Muscle of arm (tissue), 1 donor: ENCODE measurements at regions not wholly inside any gene's neighbourhood (a gene's known extent, or its start where the extent isn't known, plus 50 kb on each side); places are given as distances from the start of the nearest gene placed in this dataset.
A peak's percentile ranks its signal among the peaks of the same experiment; 100 is the strongest.

ENCODE experiments used
- DNase-seq: peaks from one replicate; pipeline ENCODE4 v3.0.0-alpha.2; 2013

- DNase-seq: no peak
These were observed 451.6 kb upstream of the SALL3 start for GRCh38 chr18:78527984-78528383.

GRCh38 chr18:78528411-78529258 is 451.0 kb upstream of the SALL3 start:
- DNase-seq: no peak

DNA sequence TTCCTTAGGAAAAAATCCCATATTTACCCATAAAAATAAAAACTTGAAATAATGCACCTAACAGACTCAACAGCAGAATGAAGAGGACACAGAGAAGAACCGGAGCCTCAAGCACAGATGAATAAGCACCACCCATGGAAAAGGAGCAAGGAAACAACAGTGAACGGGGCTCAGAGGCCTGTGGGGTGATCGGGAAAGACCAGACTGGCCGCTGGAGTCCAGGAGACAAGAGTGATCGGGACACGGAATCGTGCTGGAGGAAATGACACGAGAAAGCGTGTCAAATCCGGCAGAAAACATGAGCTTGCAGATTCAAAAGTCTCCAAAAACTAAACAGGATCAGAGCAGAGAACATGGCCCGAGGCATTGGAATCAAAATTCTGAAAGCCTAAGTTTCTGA is 448.0 kb upstream of the SALL3 start:
- no peak for DNase-seq

DNA sequence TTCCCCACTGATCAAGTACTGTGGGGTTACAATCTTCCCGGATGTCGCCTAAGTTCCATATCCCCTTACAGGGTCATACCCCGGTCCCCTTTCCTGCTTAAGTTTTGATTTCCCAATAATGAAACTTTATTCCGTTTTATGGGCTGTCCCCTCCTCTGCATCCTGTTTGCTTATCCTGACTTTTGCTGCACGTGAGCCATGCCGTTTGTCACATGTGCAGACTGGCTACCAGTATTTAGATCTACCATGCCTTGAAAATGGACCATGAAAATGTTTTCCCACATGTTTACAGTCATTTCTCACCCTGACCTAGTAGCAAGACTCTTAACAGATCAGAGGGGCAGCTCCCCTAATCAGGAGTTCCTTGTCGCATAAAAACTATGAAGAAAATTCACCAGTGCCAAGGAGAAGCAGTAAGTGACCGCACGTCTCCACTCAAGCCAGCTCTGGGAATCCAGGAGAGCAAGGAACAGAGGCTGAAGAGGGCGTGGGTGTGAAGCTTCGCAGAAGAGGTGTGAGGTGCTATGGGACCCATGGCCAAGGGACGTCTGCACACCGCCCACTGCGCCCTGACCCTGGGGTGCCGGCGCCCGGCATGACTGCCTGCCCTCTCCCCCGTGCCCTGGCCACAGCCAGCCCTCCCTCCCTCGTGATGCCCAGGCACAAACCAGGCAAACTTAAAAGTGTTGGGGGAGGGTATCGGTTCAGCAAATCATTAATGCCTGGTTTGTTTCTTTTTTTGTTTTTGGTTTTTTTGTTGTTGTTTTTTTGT is 440.8 kb upstream of the SALL3 start:
- DNase-seq: no peak

DNA sequence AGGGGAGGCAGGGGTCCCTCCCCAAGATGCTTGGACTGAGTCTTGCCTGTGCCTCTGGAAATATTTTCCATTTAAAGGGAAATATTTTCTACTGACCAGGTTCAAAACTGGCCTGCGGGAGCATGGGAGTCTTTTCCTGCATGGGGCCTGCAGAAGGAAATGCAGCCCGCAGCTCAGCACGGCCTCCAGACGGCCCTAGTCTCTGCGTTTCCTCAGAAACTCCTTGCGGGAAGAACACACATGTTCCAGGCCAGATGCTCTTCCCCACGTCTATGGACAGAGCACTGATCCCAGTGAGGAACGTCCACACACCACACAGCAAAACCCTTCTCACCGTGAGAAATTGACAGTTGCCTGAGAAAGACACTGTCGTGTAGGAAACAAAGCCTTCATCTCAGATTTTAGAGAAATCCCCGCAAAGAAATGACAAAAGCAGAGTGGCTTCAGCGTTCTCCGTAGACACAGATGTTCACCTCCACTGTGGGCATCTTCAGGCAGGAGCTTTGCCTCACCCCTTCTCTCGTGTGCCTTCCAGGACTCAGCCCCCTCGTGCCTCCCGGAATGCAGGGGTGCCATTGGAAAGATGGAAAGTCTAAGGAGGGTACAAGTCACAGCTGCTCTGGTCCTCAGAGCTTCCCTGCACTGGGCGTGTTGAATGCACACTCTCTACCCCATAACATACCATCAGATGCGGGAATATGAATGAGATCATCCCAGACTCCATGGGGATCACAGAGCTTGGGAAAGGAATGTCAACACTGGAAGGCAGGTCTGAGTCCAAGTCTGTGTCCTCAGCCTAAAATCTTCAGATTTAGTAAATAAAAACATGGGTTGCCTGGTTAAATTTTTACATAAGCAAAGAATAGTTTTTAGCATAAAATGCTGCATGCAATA is 438.7 kb upstream of the SALL3 start:
- DNase-seq: peak; percentile 34

- peak; percentile 25 for DNase-seq
These were observed 437.4 kb upstream of the SALL3 start for GRCh38 chr18:78542204-78542603.

- DNase-seq: no peak
These were observed 436.4 kb upstream of the SALL3 start for GRCh38 chr18:78543201-78543725.

DNA sequence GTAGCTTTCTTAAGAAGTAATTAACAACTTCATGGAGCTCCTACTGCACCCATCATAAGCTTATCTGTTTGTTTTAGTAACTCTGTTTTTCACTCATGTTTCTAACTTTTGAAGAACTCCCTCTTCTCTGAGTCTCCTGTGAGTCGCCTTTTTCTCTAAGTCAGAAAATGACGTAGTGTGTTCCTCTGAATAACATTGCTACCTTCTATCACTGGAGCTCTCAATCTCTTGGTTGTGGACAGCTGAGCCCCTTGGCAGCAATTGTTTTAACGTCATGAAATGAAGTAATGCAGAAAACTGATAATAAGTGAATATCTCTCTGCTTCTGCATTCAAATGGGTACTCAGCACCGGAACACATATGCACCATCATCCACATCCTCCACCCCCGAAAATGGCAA is 433.3 kb upstream of the SALL3 start:
- no peak for DNase-seq

DNA sequence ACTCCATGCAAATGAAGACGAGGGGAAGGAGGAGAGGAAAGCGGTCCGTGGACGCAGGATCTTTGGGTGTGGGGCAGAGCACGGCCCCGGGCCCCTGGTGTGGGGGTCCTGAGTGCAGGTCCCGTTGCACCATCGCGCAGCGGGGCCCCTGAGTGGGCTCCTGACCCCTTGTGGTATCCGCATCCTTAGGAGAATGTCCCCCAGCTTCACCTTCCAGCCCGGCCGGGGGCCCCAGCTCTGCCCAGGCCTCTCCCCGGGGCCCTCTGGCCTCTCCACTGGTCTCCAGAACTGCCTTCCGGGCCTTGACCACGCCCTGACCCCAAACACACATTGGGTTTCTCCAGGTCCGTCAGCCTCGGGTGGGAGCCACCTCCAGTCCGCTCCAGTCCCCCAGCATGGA is 431.8 kb upstream of the SALL3 start:
- DNase-seq: no peak

GRCh38 chr18:78548261-78549058 is 431.2 kb upstream of the SALL3 start:
- DNase-seq: no peak

GRCh38 chr18:78549971-78550370 is 429.6 kb upstream of the SALL3 start:
- no peak for DNase-seq

- no peak for DNase-seq
These were observed 424.5 kb upstream of the SALL3 start for GRCh38 chr18:78554944-78555608.

- DNase-seq: no peak
These were observed 422.2 kb upstream of the SALL3 start for GRCh38 chr18:78557371-78557770.

DNA sequence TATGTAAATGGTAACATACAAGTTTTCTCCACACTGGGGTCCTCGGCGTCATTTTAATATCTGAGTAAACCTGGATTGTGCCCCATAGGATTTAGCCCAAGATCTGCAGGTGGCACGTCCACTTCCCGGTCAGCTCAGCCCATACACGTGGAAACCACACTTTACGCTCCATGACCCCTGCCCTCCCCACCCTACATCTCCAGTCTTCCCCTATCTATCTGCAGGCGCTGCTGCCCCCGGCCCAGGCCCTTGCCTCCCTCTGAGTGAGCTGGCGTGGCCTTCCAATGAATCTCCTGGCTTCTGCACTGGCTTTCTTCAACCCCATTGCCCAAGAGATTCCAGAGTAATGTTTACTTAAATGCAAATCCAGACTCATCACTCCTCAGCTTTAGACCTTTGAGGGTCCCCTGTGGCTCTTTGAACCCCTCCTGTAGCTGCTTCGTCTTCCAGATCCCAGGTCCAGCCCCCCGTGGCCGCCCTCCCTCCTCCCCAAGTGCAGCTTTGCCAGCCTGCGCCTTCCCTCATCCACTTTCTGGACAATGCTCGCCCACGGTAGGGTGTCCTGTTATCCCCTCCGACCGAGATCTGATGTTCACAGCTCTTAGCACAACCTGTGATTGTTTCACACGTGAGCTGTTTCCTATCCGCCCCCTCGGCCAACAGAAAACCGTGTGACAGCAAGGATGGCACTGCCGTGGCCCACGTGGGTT is 421.4 kb upstream of the SALL3 start:
- DNase-seq: no peak

GRCh38 chr18:78558948-78559347 is 420.7 kb upstream of the SALL3 start:
- DNase-seq: no peak

GRCh38 chr18:78559584-78559983 is 420.0 kb upstream of the SALL3 start:
- no peak for DNase-seq

GRCh38 chr18:78561757-78562510 is 417.7 kb upstream of the SALL3 start:
- DNase-seq: no peak

GRCh38 chr18:78562531-78562961 is 417.1 kb upstream of the SALL3 start:
- no peak for DNase-seq

GRCh38 chr18:78563110-78563509 is 416.5 kb upstream of the SALL3 start:
- no peak for DNase-seq
